ENCODE measurements at regions not wholly inside any gene's neighbourhood (a gene's known extent, or its start where the extent isn't known, plus 50 kb on each side); places are given as distances from the start of the nearest gene placed in this dataset.

DNA sequence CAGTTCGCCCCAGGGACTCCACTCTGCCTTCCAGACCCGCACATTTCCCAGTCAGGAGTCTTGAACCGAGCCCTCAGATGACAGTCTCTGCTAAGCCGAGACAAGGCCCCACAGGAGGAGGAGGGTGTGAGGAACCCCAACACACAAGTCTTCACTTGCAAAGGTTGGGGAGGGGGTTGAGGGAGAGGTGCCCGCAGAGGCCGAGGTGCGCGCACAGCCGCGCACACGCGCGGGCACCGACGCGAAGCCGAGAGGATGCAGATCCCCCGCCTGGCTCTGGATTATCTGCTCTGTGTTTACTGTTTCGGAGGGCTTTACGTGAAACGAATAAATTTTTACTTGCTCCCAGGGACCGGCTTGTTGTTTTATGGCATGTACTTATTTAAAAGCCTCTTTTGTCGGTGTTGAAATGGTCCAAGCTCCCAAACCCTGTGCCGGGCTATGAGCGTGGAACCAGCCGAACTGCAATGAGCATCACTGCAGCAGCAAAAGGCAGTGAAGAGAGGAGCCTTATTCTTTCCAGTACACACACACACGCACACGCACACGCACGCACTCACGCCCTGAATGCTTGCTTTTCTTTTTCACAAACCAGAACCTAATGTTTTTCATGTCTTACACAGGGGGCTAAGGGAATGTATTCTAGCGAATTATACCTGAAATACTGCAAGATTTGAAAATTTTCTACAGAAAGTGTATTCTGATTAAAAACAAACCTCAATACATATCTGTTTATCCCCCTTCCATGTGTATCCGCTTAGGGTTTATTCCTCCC lies 297.7 kb downstream of the PARP8 start:
- TF ChIP-seq, protein P1, sequence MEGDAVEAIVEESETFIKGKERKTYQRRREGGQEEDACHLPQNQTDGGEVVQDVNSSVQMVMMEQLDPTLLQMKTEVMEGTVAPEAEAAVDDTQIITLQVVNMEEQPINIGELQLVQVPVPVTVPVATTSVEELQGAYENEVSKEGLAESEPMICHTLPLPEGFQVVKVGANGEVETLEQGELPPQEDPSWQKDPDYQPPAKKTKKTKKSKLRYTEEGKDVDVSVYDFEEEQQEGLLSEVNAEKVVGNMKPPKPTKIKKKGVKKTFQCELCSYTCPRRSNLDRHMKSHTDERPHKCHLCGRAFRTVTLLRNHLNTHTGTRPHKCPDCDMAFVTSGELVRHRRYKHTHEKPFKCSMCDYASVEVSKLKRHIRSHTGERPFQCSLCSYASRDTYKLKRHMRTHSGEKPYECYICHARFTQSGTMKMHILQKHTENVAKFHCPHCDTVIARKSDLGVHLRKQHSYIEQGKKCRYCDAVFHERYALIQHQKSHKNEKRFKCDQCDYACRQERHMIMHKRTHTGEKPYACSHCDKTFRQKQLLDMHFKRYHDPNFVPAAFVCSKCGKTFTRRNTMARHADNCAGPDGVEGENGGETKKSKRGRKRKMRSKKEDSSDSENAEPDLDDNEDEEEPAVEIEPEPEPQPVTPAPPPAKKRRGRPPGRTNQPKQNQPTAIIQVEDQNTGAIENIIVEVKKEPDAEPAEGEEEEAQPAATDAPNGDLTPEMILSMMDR (IDR thresholded peaks at IDR 0.05; ENCODE audit: poor library complexity): no peak
- no peak for TF ChIP-seq EZH2phosphoT487 (IDR thresholded peaks at IDR 0.05; ENCODE audit: low read depth, severe bottlenecking, unreplicated experiment)
- no peak for TF ChIP-seq EZH2 (IDR thresholded peaks at IDR 0.05; ENCODE audit: borderline replicate concordance)

All from hepatocyte (in vitro differentiated cells).